ENCODE measurements at regions not wholly inside any gene's neighbourhood (a gene's known extent, or its start where the extent isn't known, plus 50 kb on each side); places are given as distances from the start of the nearest gene placed in this dataset.

GRCh38 chr12:111078731-111079130 lies 158.4 kb upstream of the MYL2 start:
- no peak for TF ChIP-seq CEBPB (IDR thresholded peaks at IDR 0.05)
- TF ChIP-seq NFIC (IDR thresholded peaks at IDR 0.05), result no peak
- TF ChIP-seq FOXM1 (IDR thresholded peaks at IDR 0.05; ENCODE audit: borderline replicate concordance, low read depth), result no peak
- TF ChIP-seq REST (IDR thresholded peaks at IDR 0.05; ENCODE audit: low read depth), result no peak
- no peak for TF ChIP-seq TEAD4 (IDR thresholded peaks at IDR 0.05)
- no peak for TF ChIP-seq YY1 (IDR thresholded peaks at IDR 0.05; ENCODE audit: low read depth)
- no peak for TF ChIP-seq RAD21 (IDR thresholded peaks at IDR 0.05; ENCODE audit: low read depth)
- TF ChIP-seq TAF1 (IDR thresholded peaks at IDR 0.05; ENCODE audit: low read depth), result no peak
- TF ChIP-seq MAX (IDR thresholded peaks at IDR 0.05), result no peak

Measured in Ishikawa (cell line).